DND-41 (cell line): ENCODE measurements at regions not wholly inside any gene's neighbourhood (a gene's known extent, or its start where the extent isn't known, plus 50 kb on each side); places are given as distances from the start of the nearest gene placed in this dataset.

Source experiments
- ATAC-seq: fragments of 200-7000 bp; cut with Tn5 transposase; 3 replicates; pipeline ENCODE4 v1.9.1; 2021; ENCODE audit warnings: low read depth; ENCODE audit not compliant: insufficient read depth
- DNase-seq: peaks from one replicate; pipeline ENCODE4 v3.0.0-alpha.2; 2020
- H2AFZ ChIP-seq: 2 replicates; pipeline ENCODE4 v1.6.0; 2012; ENCODE audit warnings: low read depth, low read length
- H3K27ac ChIP-seq: 2 replicates; pipeline ENCODE4 v1.5.1; 2012; ENCODE audit warnings: low read length, inconsistent platforms
- H3K27me3 ChIP-seq: fragments of 200-600 bp; sonication (generic); 2 replicates; pipeline ENCODE4 v1.6.0; 2012; ENCODE audit warnings: low read length, mild to moderate bottlenecking, inconsistent platforms; ENCODE audit not compliant: insufficient read depth, poor library complexity
- H3K36me3 ChIP-seq: 2 replicates; pipeline ENCODE4 v1.5.1; 2012; ENCODE audit warnings: low read length, inconsistent platforms; ENCODE audit not compliant: insufficient read depth
- H3K4me1 ChIP-seq: 2 replicates; pipeline ENCODE4 v1.5.1; 2012; ENCODE audit warnings: mild to moderate bottlenecking, low read length; ENCODE audit not compliant: insufficient read depth
- H3K4me2 ChIP-seq: 2 replicates; pipeline ENCODE4 v1.6.0; 2012; ENCODE audit warnings: mild to moderate bottlenecking, moderate library complexity, low read length, inconsistent platforms; ENCODE audit not compliant: insufficient read depth
- H3K4me3 ChIP-seq, 2 experiments: fragments of 200-600 bp in 1 of 2; shearing (Covaris generic) in 1 of 2; 2 replicates each; pipeline ENCODE4 v1.5.1; 2012 to 2016; ENCODE audit warnings: inconsistent platforms in 2 of 2, low read length in 2 of 2, mild to moderate bottlenecking in 2 of 2, low read depth in 1 of 2, moderate library complexity in 1 of 2
- H3K79me2 ChIP-seq: 2 replicates; pipeline ENCODE4 v1.6.0; 2012; ENCODE audit warnings: low read length, inconsistent platforms; ENCODE audit not compliant: insufficient read depth
- H3K9ac ChIP-seq: 2 replicates; pipeline ENCODE4 v1.6.0; 2012; ENCODE audit warnings: low read depth, mild to moderate bottlenecking, inconsistent platforms, low read length, moderate library complexity
- H3K9me3 ChIP-seq: 2 replicates; pipeline ENCODE4 v1.5.1; 2012; ENCODE audit warnings: low read length, moderate library complexity, mild to moderate bottlenecking, inconsistent platforms; ENCODE audit not compliant: insufficient read depth, severe bottlenecking
- H4K20me1 ChIP-seq: 2 replicates; pipeline ENCODE4 v1.6.0; 2012; ENCODE audit warnings: low read length; ENCODE audit not compliant: insufficient read depth
- CTCF ChIP-seq: IDR thresholded peaks from 2 replicates; pipeline ENCODE4 v1.5.1; 2012; ENCODE audit warnings: borderline replicate concordance, low read length, moderate library complexity, mild to moderate bottlenecking; ENCODE audit not compliant: poor library complexity, severe bottlenecking; ENCODE audit errors: extremely low read depth
- EZH2 ChIP-seq: IDR thresholded peaks from 3 replicates; pipeline ENCODE4 v1.6.1; 2012; ENCODE audit warnings: borderline replicate concordance, low read depth, mild to moderate bottlenecking, moderate library complexity, low read length, inconsistent platforms; ENCODE audit not compliant: severe bottlenecking

GRCh38 chr12:113757221-113758002, 208.7 kb downstream of the RBM19 start:
- ATAC-seq: no peak

GRCh38 chr12:113756609-113757008, 209.5 kb downstream of the RBM19 start:
- ATAC-seq (no peak), DNase-seq (no peak)
- TF ChIP-seq CTCF (no peak), EZH2 (no peak)
- Histone ChIP-seq H3K79me2 (no peaks in the 10 kb centered on the region), H3K9ac (no peak overlapping the region), H4K20me1 (0 out of 2 replicates have a peak, but pooled peaks cover 2% of the 10 kb centered on the region), H3K27me3 (no peaks in the 10 kb centered on the region), H3K4me2 (no peak overlapping the region), H3K4me3 (no peak overlapping the region), H3K9me3 (no peaks in the 10 kb centered on the region), H3K27ac (no peak overlapping the region), H3K4me1 (no peaks in the 10 kb centered on the region), H3K36me3 (no peaks in the 10 kb centered on the region), H2AFZ (no peak overlapping the region)

More at GRCh38 chr12:113757221-113758002, 208.7 kb downstream of the RBM19 start:
- H3K4me2 ChIP-seq: no peak overlapping the region
- no peak overlapping the region for H3K27ac ChIP-seq
- no peaks in the 10 kb centered on the region for H3K27me3 ChIP-seq
- no peak for TF ChIP-seq EZH2
- TF ChIP-seq CTCF: no peak
- no peaks in the 10 kb centered on the region for H3K36me3 ChIP-seq
- H3K79me2 ChIP-seq: no peaks in the 10 kb centered on the region
- no peak overlapping the region for H2AFZ ChIP-seq
- DNase-seq: no peak
- no peaks in the 10 kb centered on the region for H3K9me3 ChIP-seq
- H3K9ac ChIP-seq: no peak overlapping the region
- 0 out of 2 replicates have a peak, but pooled peaks cover 3% of the 10 kb centered on the region for H4K20me1 ChIP-seq
- no peak overlapping the region for H3K4me3 ChIP-seq
- no peaks in the 10 kb centered on the region for H3K4me1 ChIP-seq

- no peaks in the 10 kb centered on the region for H3K27me3 ChIP-seq
Measured at GRCh38 chr12:113755098-113755497, 211.0 kb downstream of the RBM19 start.

More at GRCh38 chr12:113755098-113755497, 211.0 kb downstream of the RBM19 start:
- no peak for TF ChIP-seq CTCF
- no peak for TF ChIP-seq EZH2
- Histone ChIP-seq H3K9me3 (no peaks in the 10 kb centered on the region), H4K20me1 (no peaks in the 10 kb centered on the region), H3K79me2 (no peaks in the 10 kb centered on the region), H3K4me3 (no peak overlapping the region), H3K4me1 (no peaks in the 10 kb centered on the region), H3K9ac (no peak overlapping the region), H2AFZ (no peak overlapping the region), H3K36me3 (no peaks in the 10 kb centered on the region), H3K4me2 (no peak overlapping the region), H3K27ac (no peak overlapping the region)
- DNase-seq (no peak), ATAC-seq (no peak)
